NCI-H1436 treated with DMSO at 0.1 percent for 48 hours (cell line): ENCODE measurements at regions not wholly inside any gene's neighbourhood (a gene's known extent, or its start where the extent isn't known, plus 50 kb on each side); places are given as distances from the start of the nearest gene placed in this dataset.

Experiments used
- DNase-seq: peaks from one replicate; lab custom pipeline; 2025; lab: John Stamatoyannopoulos, UW

DNA sequence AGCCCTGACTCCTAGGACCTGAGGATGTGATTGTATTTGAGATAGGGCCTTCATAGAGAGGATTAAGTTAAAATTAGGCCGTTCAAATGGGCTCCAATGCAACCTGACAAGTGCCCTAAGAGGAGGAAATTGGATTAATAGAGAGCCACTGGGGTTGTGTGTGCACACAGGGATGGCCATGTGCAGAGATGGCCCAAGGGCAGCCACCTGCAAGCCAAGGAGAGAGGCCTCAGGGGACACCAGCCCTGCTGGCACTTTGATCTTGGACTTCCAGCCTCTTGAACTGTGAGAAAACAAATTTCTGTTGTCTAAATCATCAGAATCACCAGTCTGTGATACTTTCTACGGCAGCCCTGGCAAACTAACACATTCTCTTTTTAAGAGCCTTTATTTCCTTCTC, 598.8 kb downstream of the UTRN start:
- DNase-seq = no peak

DNA sequence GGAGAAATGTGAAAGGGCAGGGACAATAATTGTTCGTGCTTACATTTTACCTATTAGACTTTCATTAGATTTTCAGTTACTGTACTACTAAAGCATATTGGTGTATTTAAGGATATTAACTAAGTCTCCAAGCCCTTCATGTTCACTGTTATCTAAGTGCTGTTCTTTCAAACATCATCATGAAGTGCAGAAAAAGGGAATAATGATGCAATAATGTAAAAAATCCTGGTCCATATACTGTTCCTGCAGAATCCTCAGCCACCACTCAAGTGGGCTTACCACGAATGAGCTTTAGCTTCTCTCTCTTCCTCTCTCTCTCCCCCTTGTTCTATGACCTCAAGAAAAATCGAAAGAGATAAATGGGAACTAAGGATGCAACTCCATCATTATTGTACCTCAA, 600.7 kb downstream of the UTRN start:
- DNase-seq = no peak

DNA sequence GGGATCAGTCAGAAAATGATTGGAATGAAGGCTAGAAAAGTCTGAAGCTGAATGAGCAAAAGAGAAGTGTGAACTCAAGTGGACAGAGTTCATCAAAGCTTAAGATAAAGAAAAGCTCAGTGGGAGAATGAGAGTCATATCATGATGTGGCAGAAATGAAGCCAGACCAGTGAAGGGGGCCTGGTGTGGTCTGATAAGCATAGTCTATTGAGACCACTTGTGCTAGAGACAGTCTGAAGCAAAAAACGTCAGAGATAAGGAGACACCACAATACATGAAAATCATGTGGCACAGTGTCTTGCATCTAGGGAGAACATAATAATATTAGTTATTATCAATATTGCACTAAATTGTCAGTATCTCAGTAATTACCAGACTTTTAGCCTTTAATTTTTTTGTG, 601.5 kb downstream of the UTRN start:
- DNase-seq = no peak

DNA sequence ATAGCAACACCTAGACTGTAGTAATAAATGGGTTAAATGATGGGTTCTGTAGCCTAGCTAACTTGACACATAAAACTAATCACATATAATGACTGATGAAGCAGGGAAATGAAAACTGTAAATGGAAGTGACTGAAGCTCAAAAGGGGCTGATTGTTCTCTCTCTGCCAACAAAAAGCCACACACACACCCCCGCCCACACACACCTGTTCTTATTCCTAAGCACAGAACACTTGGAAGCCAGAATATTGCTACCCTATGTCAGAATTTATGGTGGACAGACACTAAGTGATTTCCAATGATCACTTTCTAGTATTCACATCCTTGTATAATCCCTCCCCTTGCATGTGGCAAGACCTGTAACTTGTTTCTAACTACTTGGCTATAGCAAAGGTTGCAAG, 603.5 kb downstream of the UTRN start:
- no peak for DNase-seq

DNA sequence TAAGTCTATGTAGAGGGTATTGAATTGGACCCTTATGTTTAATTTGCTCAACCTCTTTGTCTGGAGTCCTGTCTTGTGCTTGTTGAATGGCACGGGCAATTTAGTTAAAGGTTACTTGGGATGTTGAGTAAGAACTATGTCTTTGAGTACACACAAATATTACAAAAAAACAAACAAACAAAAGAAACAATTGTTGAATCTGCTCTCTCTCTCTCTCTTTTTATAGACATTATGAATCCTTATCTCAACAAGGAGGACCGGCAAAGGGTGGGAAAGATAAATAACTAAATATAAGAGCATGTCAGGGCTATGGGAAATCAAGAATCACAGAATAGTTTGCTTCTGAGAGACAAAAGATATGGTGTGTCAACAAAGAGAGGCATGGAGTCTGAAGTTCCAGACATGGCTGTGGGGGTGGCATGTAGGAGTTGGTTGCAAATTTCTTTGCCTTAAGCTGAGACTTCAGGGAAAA, 608.6 kb downstream of the UTRN start:
- no peak for DNase-seq

DNA sequence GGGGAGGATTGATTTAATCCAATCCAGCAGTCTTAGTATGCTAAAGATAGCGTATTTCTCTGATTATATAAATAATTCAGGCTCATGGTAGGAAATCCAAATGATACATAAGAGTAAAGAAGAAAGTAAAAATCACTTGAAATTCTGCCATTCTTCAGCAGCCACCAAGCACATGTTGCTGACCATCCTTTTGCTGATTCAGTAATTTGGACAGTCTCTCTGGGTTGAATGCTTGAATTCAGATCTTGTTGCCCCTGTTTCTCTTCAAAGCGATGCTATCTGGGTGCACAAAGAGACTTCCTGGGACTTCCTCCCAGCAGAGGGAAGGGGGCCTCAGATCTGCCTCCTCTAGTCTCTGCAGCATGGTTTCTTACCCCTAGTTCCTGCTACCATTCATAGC, 609.1 kb downstream of the UTRN start:
- no peak for DNase-seq

DNA sequence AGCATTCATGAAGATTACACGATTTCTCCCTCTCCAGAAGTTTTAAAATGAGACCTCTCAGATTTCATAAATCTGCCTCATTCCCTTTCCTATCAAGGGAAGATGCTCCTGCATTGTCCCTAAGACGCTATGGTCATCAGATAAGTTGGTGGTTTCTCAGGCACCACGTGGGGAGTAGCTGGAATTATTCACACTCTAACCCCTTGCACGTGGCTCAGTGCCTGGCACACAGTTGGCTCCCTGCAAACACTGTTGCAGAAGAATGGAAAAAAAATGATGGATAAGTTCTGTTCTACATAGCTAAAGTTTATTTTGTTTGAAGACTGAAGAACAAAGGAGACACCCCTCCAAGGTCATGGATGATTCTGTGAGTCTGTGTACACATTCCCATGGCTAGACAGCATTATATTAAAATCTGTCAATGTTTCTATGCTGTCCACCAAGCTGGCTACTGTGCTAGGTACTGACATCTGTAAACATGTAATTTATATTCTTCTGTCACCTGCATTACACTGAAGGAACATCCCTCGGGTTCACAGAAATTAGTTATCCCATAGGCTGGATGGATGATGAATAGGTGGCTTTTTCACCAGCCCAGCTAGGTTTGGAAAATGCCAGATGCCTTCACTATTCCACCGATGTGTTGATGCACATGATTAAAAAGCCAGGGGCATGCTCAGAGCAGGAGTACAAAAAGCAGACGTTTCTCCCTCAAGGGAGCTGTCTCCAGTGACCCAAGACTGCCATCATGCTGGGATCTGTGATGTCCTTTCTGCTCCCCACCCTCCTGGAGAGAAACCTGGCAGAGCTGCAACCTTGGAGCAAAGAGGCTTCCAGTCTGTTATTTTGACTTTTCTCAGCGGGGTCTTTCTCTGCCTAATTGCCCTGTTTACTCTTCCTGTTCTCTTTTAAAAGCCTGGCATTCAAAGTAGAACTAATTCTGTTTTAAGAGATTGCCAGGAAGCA, 610.5 kb downstream of the UTRN start:
- DNase-seq = no peak

DNA sequence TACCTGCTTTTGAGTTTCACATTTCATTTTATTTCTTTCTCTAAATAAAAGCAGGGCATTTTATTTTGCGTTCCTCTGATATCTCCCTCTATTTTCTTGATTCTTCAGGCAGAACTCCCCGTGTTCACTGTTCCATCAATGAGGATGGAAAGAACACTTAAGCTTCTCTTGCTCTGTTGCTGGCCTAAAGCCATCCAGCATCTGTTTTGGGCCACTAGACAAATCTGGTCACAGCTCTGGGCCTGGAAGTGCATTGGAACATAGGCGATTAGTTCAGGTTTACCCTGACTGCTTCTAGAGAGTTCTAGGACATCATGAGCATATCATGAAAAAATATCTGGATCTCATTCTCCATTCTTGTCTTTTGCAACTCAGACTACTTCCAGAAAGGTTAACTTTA, 611.2 kb downstream of the UTRN start:
- no peak for DNase-seq

DNA sequence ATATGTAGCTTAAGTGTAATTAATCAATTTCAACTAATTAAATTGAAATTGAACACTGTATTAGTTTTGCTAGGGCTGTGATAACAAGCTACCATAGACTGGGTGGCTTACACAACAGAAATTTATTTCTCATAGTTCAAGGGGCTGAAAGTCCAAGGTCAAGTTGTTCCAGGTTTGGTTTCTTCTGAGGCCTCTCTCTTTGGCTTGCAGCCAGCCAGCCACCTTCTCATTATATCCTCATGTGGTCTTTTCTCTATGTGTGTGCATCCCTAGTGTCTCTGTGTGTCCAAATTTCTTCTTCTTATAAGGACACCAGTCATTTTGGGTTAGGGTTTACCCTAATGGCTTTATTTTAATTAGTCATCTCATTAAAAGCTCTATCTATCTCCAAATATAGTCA, 611.7 kb downstream of the UTRN start:
- no peak for DNase-seq

DNA sequence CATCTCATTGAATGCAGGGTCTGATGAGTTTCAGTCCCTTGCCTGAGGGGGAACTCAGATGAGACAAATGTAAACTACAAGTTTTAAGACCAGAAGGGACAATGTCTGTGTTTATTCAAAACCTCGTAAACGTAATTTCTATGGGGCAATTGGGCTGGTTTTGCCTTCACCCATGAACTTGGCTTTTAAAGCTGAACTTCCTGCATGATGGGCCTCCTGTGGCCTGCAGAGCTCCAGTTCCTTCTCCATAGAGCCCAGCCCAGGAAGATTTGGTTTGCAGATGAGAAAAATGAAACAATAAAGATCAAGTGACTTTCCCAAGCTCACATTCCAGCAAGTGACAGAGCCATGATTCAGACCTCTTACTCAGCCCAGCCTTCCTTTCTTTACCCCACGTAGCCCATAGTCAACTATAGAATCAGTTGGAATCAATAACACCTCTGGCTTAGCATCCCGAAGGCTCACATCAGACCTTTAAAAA, 612.3 kb downstream of the UTRN start:
- no peak for DNase-seq

DNA sequence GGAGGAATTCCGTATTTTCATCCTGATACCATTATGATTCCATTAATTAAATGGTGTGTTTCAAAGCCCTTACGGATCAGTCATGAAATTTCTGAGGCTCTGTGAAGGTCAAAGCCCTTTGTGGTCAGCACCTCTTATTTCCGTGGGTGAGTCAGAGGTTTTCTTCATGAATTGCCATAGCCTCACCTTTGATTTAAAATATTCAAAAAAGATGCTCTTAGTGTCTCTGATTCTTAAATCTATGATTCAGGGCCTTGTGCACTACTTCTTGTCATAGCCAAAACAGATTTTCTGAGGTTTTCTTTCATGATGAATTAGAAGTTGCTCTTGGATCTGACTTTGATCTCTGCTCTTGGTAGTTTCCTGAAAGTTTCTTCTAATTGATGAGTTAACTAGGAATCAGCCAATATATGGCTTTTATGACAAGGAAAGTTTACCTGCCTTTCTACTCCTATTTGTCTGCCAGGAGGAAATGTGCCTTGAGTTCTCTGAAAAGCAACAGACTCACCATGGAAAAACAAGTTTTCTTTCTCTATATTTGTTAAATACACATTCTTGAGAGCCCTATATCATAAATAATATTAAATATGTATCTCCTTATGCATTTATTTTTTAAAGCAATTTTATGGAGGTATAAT, 613.0 kb downstream of the UTRN start:
- no peak for DNase-seq

DNA sequence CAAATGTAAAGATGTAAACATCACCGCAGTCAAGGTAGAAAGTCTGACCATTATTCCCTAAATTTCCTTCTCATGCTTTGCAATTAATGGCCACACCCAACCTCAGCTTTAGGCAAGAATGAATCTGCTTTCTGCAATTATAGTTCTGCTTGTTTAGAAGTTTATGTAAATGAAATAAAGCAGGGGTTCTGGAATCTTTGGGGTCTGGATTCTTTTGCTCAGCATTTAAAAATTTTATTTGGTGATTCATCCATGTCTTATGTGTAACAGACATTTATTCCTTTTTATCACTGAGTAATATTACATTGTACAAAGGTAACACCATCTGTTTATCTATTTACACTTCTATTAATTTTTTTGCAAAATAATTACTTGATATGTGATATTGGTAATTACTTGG, 613.6 kb downstream of the UTRN start:
- no peak for DNase-seq

DNA sequence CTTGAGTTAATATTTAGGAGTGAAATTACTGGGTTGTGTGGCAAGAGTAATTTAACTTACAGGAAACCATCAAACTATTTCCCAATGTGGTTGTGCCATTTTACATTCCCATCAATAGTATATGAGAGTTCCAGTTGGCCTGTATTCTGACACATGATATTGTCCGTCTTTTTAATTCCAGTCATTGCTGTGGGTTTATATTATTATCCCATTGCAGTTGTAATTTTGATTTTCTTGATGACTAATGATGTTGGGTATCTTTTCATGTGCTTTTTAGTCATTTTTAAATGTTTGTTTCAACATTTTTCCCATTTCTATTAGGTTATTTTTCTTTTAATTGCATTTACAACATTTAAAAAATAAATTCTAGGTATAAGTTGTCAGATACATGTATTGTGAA, 614.0 kb downstream of the UTRN start:
- DNase-seq = no peak

DNA sequence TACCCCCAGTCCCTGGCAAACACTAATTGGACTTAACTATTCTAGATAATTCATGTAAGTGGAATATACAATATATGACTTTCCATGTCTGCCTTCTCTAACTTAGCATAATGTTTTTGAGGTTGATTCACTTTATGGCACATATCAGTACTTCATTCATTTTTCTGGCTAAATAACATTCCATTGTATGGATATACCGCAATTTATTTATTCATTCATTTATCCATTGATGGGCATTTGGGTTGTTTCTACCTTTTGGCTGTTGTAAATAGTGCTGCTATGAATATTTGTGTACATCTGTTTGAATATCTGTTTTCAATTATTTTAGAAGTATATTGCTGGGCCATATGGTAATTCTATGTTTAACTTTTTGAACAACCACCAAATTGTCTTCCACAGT, 616.3 kb downstream of the UTRN start:
- DNase-seq = no peak

DNA sequence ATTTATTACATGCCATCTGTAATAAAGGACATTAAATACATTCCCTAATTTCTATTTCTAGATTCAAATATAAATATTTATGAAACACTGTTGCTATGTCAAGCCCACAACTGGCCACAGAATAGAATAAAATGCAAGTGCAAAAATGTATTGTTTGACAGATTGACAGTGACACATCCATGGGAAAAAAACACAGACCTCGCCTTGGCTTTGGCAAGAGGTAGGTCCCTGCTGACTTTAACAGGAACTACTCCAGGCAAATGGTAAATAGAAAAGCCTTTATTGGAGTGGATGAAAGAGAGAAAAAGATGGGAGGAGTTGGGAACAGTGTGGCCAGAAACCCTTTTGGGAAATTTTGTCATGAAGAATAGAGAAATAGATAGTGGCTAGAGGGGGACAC, 622.9 kb downstream of the UTRN start:
- no peak for DNase-seq

DNA sequence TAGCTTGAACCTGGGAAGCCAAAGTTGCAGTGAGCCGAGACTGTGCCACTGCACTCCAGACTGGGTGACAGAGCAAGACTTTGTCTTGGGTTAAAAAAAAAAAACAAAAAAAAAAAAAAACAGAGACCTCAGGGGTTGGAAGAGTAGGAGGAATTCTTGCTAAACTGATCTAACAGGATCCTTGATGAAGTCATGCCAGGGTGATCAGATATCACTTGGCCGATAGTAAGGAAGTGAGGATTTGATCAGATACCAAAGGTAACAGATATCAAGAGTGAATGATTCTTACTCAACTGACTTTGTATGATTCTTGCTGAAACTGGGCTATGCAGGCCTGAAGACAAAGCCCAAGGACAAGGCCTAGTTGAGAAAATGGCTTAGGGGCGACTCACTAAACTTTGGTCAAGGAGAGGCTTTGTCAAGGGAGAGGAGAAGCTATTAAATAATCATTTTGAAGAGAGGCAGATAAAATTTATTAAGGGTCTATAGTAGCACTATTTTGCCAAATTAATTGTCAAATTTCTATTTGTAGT, 624.7 kb downstream of the UTRN start:
- DNase-seq = no peak

DNA sequence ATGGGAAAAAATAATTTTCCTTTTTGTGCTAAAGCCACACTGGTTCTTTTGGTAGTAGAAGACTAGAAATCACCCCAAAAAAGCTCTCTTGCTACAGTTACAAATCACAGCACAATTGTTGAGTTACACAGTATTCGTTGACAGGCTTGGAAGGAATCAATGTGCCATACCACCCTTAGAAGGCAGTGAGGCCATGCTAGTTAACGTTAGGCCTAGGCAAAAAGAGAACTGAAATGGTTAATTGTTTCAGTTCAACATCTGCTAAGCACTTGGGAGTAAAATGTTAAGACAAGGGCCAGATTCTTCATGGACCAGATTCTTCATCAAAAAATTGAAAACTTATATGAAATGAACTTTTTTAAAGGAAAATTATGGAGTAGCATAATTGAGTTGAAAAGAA, 626.2 kb downstream of the UTRN start:
- DNase-seq = no peak

DNA sequence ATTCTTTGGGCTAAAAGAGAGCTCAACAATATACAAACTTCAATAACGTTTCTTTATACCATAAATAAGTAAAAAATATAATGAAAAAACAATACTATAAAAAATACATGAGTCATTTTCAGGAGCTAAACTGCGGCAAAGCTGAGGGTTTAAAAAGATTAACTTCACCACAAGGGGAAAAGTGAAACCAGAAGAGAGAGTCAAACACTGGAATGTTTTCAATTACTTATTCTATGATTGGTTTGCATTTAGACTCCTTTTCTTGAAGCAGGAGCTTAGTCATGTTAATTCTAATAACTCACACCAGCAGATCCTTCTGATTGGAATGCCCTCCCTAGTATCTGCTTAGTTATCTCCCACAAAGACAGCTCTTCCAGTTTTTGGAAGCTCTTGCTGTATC, 627.3 kb downstream of the UTRN start:
- DNase-seq = no peak

DNA sequence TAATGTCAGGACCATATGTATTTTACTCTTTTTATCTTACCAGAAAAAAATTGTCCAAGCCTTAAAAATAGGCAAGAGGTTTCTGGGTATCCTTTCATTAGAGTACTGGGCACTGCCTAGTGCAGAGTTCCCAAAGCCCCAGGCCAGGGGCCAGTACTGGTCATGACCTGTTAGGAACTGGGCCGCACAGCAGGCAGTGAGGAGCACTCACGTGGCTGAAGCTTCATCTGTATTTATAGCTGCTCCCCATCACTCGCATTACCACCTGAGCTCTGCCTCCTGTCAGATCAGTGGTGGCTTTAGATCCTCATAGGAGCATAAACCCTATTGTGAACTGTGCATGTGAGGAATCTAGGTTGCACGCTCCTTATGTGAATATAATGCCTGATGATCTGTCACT, 632.9 kb downstream of the UTRN start:
- no peak for DNase-seq

DNA sequence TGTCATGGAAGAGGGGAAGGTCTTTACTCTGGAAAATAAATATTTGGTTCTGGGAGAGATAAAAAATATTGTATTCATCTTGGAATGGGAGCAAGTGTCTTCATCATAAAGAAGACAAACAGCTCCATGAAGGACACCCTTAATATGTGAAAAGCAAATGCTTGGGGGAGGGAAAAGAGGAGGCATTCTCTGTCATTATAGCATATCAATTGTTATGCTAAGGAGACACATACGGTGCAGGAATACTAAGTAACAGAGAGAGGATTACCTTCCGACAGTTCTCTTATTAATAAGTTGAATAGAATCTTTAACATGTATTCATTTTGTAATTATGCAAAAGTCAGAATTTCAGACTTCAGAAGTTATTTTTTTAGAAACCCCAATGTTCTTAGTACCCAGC, 634.4 kb downstream of the UTRN start:
- no peak for DNase-seq

DNA sequence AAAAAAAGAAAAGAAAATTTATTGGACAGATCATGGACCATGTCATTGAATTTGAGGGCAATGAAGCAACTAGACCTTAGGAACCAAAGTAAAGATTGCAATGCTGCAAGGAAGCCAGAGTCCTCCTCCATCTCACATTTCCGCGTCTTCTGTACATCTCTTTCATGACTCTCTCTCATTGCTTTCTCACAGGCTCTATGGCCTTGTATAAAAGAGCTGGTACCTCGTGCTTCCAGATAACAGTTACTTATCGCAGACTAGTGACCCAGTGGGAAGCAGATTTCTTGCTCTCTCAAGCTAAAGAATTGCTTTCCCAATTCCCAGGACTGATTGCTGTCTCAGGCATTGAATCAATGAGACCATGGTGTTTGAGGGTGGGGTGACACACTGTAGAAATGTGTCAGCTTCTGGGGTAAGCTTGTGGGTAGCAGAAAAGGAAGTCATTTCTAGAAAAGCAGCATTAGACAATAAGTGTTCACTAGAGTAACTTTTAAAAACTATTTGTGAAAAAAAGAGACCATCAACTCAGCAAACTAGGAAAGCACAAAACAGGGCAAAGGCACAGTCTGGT, 635.3 kb downstream of the UTRN start:
- no peak for DNase-seq

DNA sequence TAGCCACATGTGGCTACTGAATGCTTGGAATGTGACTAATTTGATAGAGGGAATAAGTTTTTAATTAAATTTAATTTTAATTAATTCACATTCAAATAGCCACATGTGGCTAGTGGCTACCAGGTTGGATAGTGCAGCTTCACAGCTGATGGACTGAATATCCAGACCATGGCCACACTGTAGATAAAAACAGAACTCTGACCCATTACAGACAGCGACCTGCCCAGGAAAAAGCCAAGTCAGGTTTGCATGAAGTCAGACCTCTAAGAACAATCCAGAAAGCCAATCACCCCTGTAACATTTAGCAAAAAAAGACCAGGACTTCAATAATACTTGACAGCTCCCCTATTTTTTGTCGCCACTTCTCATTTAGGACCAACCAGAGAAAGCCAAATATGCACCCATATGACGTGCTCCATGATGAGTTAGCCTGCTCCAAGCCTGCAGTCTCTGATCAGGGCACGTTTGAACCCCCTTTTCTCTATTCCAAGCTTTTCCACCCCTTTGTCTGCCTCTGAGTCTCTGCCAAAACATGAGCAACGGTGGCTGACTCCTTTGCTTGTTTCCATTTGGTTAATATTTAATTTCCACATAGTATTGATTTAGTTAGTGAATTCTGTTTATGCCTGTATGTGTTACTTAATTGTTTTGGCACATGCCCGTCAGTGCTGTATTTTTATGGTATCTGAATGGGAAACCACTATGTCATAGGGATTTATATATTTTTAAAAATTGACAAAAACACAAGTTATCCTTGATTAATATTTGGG, 636.3 kb downstream of the UTRN start:
- no peak for DNase-seq
